GM23338 (cell line): ENCODE measurements at regions not wholly inside any gene's neighbourhood (a gene's known extent, or its start where the extent isn't known, plus 50 kb on each side); places are given as distances from the start of the nearest gene placed in this dataset.

ENCODE experiments used
- ATAC-seq: fragments of 200-7000 bp; cut with Tn5 transposase; 3 replicates; pipeline ENCODE4 v1.9.1; 2020
- DNase-seq: peaks from one replicate; pipeline ENCODE4 v3.0.0-alpha.2; 2015; ENCODE audit warnings: low spot score
- H2AFZ ChIP-seq: fragments of 200-600 bp; sonication (generic); 2 replicates; pipeline ENCODE4 v1.8.0; 2016; ENCODE audit warnings: antibody characterized with exemption, mild to moderate bottlenecking, moderate library complexity
- H3F3A ChIP-seq: fragments of 200-600 bp; sonication (generic); replicated peaks from 2 replicates; pipeline ENCODE4 v1.8.0; 2017; ENCODE audit warnings: antibody characterized with exemption, mixed run types, low read depth
- H3K27ac ChIP-seq: fragments of 200-600 bp; sonication (generic); 2 replicates; pipeline ENCODE4 v1.6.1; 2016; ENCODE audit warnings: low read depth
- H3K27me3 ChIP-seq: fragments of 200-600 bp; sonication (generic); 2 replicates; pipeline ENCODE4 v1.8.0; 2016; ENCODE audit warnings: mild to moderate bottlenecking, mixed run types, moderate library complexity; ENCODE audit not compliant: insufficient read depth
- H3K36me3 ChIP-seq: fragments of 200-600 bp; sonication (generic); 2 replicates; pipeline ENCODE4 v1.8.0; 2016; ENCODE audit warnings: mild to moderate bottlenecking; ENCODE audit not compliant: insufficient read depth
- H3K4me1 ChIP-seq: fragments of 200-600 bp; sonication (generic); 2 replicates; pipeline ENCODE4 v1.8.0; 2016; ENCODE audit warnings: mild to moderate bottlenecking, moderate library complexity; ENCODE audit not compliant: insufficient read depth
- H3K4me2 ChIP-seq: fragments of 200-600 bp; sonication (generic); 2 replicates; pipeline ENCODE4 v1.7.1; 2017; ENCODE audit warnings: mixed run types
- H3K4me3 ChIP-seq: fragments of 200-600 bp; sonication (generic); 2 replicates; pipeline ENCODE4 v1.6.1; 2016; ENCODE audit warnings: mixed run types
- H3K79me2 ChIP-seq: fragments of 200-600 bp; sonication (generic); replicated peaks from 2 replicates; pipeline ENCODE4 v1.8.0; 2017; ENCODE audit warnings: mild to moderate bottlenecking; ENCODE audit not compliant: insufficient read depth
- H3K9me2 ChIP-seq: fragments of 200-600 bp; sonication (generic); 2 replicates; pipeline ENCODE4 v1.8.0; 2017; ENCODE audit not compliant: insufficient read depth
- H4K20me1 ChIP-seq: fragments of 200-600 bp; sonication (generic); replicated peaks from 2 replicates; pipeline ENCODE4 v1.8.0; 2017; ENCODE audit warnings: mild to moderate bottlenecking; ENCODE audit not compliant: insufficient read depth
- H3K27ac Mint-ChIP-seq: 2 replicates; pipeline ENCODE4 v1.8.0; 2020; ENCODE audit warnings: inconsistent platforms, mild to moderate bottlenecking, moderate library complexity, mixed read lengths
- H3K27me3 Mint-ChIP-seq: 3 replicates; pipeline ENCODE4 v1.8.0; 2022; ENCODE audit warnings: low read depth, mild to moderate bottlenecking, moderate library complexity, mixed read lengths, inconsistent platforms; ENCODE audit not compliant: insufficient read depth, poor library complexity
- H3K36me3 Mint-ChIP-seq: 3 replicates; pipeline ENCODE4 v1.8.0; 2021; ENCODE audit warnings: low read depth, mild to moderate bottlenecking, inconsistent platforms, moderate library complexity, mixed read lengths
- H3K4me1 Mint-ChIP-seq: 3 replicates; pipeline ENCODE4 v1.8.0; 2020; ENCODE audit warnings: mild to moderate bottlenecking, inconsistent platforms, mixed read lengths
- H3K4me3 Mint-ChIP-seq: 3 replicates; pipeline ENCODE4 v1.8.0; 2021; ENCODE audit warnings: moderate library complexity, mild to moderate bottlenecking, inconsistent platforms, mixed read lengths
- H3K9me3 Mint-ChIP-seq: 3 replicates; pipeline ENCODE4 v1.8.0; 2020; ENCODE audit warnings: moderate library complexity, mild to moderate bottlenecking, inconsistent platforms, mixed read lengths
- CREB1 ChIP-seq: fragments of 250-450 bp; sonication (Bioruptor Pico); IDR thresholded peaks from 2 replicates; pipeline ENCODE4 v1.5.0; 2020; ENCODE audit warnings: low read depth, mild to moderate bottlenecking, moderate library complexity
- CTCF ChIP-seq, 2 experiments: fragments of 200-600 bp in 1 of 2; sonication (generic) in 1 of 2; conservative IDR thresholded peaks; 2 replicates each; pipeline versions ENCODE4 v1.5.1 to v1.6.1; 2016 to 2017; ENCODE audit warnings: antibody characterized with exemption in 2 of 2, low read depth in 2 of 2, mild to moderate bottlenecking in 2 of 2, moderate library complexity in 1 of 2
- ETS1 ChIP-seq: IDR thresholded peaks from 2 replicates; pipeline ENCODE4 v1.6.1; 2016; ENCODE audit warnings: antibody characterized with exemption
- EZH2 ChIP-seq: fragments of 200-600 bp; sonication (generic); IDR thresholded peaks from one replicate; pipeline ENCODE4 v1.8.0; 2017; ENCODE audit warnings: antibody characterized with exemption, mild to moderate bottlenecking, low read depth; ENCODE audit not compliant: unreplicated experiment
- EZH2phosphoT487 ChIP-seq: fragments of 200-600 bp; sonication (generic); IDR thresholded peaks from one replicate; pipeline ENCODE4 v1.8.1; 2018; ENCODE audit warnings: antibody characterized with exemption; ENCODE audit not compliant: unreplicated experiment
- NANOG ChIP-seq: IDR thresholded peaks from 2 replicates; pipeline ENCODE4 v1.6.1; 2016; ENCODE audit warnings: antibody characterized with exemption, borderline replicate concordance
- POLR2AphosphoS5 ChIP-seq: IDR thresholded peaks from 2 replicates; pipeline ENCODE4 v1.6.1; 2016; ENCODE audit warnings: antibody characterized with exemption, low read depth
- REST ChIP-seq: IDR thresholded peaks from one replicate; pipeline ENCODE4 v1.6.1; 2018; ENCODE audit warnings: antibody characterized with exemption; ENCODE audit not compliant: unreplicated experiment
- STAT1 ChIP-seq: IDR thresholded peaks from one replicate; pipeline ENCODE4 v1.6.1; 2016; ENCODE audit warnings: antibody characterized with exemption; ENCODE audit not compliant: unreplicated experiment
- ZNF114 ChIP-seq: fragments of 250-450 bp; sonication (Bioruptor Pico); IDR thresholded peaks from 2 replicates; pipeline ENCODE4 v1.5.0; 2020; ENCODE audit warnings: mild to moderate bottlenecking, moderate library complexity
- ZNF331 ChIP-seq: fragments of 250-450 bp; sonication (Bioruptor Pico); IDR thresholded peaks from 2 replicates; pipeline ENCODE4 v1.5.0; 2020; ENCODE audit warnings: low read depth, mild to moderate bottlenecking, moderate library complexity
- ZNF462 ChIP-seq: fragments of 250-450 bp; sonication (Bioruptor Pico); IDR thresholded peaks from 2 replicates; pipeline ENCODE4 v1.5.0; 2020; ENCODE audit warnings: mild to moderate bottlenecking, moderate library complexity

- H3K4me2 ChIP-seq: no peak overlapping the region
- H3K27ac Mint-ChIP-seq: no peak overlapping the region
- no peak overlapping the region for H3K4me3 ChIP-seq
- no peaks in the 10 kb centered on the region for H3K27me3 ChIP-seq
- ATAC-seq: no peak
- no peaks in the 10 kb centered on the region for H3K4me1 ChIP-seq
- no peak for DNase-seq
- no peak overlapping the region for H3K4me3 Mint-ChIP-seq
- no peaks in the 10 kb centered on the region for H3K9me3 Mint-ChIP-seq
- H3K9me2 ChIP-seq: no peaks in the 10 kb centered on the region
- H2AFZ ChIP-seq: no peak overlapping the region
- no peaks in the 10 kb centered on the region for H3K27me3 Mint-ChIP-seq
- H3K36me3 ChIP-seq: no peaks in the 10 kb centered on the region
- TF ChIP-seq ZNF462 (no peak), POLR2AphosphoS5 (no peak), CTCF (conservative IDR thresholded peaks at IDR 0.05; ENCODE audit: low read depth in 2 of 2) (no peak), REST (no peak), STAT1 (no peak), CREB1 (CRISPR knock-in tag) (no peak), EZH2phosphoT487 (no peak), ZNF114 (CRISPR knock-in tag) (no peak), ETS1 (no peak), EZH2 (no peak), ZNF331 (no peak), NANOG (no peak)
- no peaks in the 10 kb centered on the region for H4K20me1 ChIP-seq
- no peaks in the 10 kb centered on the region for H3K79me2 ChIP-seq
- H3F3A ChIP-seq: no peaks in the 10 kb centered on the region
- no peak overlapping the region for H3K27ac ChIP-seq
- no peaks in the 10 kb centered on the region for H3K36me3 Mint-ChIP-seq
- H3K4me1 Mint-ChIP-seq: peaks cover 10% of the 10 kb centered on the region
Observed at GRCh38 chr17:77592106-77592865, 366.2 kb upstream of the TNRC6C start.
